Head of caudate nucleus (tissue), 42 donors: ENCODE measurements at regions not wholly inside any gene's neighbourhood (a gene's known extent, or its start where the extent isn't known, plus 50 kb on each side); places are given as distances from the start of the nearest gene placed in this dataset.

ENCODE experiments used
- DNase-seq, 42 donors: peaks; one replicate each; pipeline versions ENCODE4 v3.0.0 to v3.0.0-alpha.2; 2020 to 2021; ENCODE audit warnings: mixed read lengths in 7 of 42
- intact Hi-C: fragments of 100-400 bp; cut with DNase I; formaldehyde crosslinking; loops from one replicate; pipeline ENCODE4 v1.15.0; 2022

- DNase-seq, result peak in 3 of 42 donors; percentile 23 to 34 (median 23)
- intact Hi-C loops, result no loop called here
Observed at GRCh38 chr5:1685066-1685465, 114.6 kb downstream of the MRPL36 start.

- peak in 3 of 42 donors; percentile 7 to 28 (median 25) for DNase-seq
- intact Hi-C loops, result no loop called here
Observed at GRCh38 chr5:1681955-1682354, 117.7 kb downstream of the MRPL36 start.

- intact Hi-C loops, result no loop called here
- DNase-seq, result peak in 5 of 42 donors; percentile 7 to 37 (median 20)
Observed at GRCh38 chr5:1673042-1673677, 126.5 kb downstream of the MRPL36 start.

- DNase-seq, result peak in 3 of 42 donors; percentile 30 to 40 (median 34)
- intact Hi-C loops, result no loop called here
Observed at GRCh38 chr5:1672396-1672795, 127.2 kb downstream of the MRPL36 start.

GRCh38 chr5:1671351-1671750 is 128.3 kb downstream of the MRPL36 start:
- peak in 3 of 42 donors; percentile 20 to 27 (median 25) for DNase-seq
- intact Hi-C loops, result no loop called here

- intact Hi-C loops, result no loop called here
- peak in 14 of 42 donors; percentile 8 to 70 (median 47) for DNase-seq
Observed at GRCh38 chr5:1670351-1670750, 129.3 kb downstream of the MRPL36 start.

- intact Hi-C loops, result no loop called here
- DNase-seq, result peak in 5 of 42 donors; percentile 5 to 29 (median 17)
Observed at GRCh38 chr5:1669276-1670155, 130.1 kb downstream of the MRPL36 start.

GRCh38 chr5:1668141-1668721 is 131.4 kb downstream of the MRPL36 start:
- intact Hi-C loops, result no loop called here

GRCh38 chr5:1667648-1668140 is 131.9 kb downstream of the MRPL36 start:
- peak in 10 of 42 donors; percentile 4 to 46 (median 32) for DNase-seq
- intact Hi-C loops, result no loop called here

More at GRCh38 chr5:1668141-1668721, 131.4 kb downstream of the MRPL36 start:
- DNase-seq, result peak; percentile 58 to 94 (median 82)

- DNase-seq, result peak in 41 of 42 donors; percentile 10 to 86 (median 70)
- intact Hi-C loops, result no loop called here
Observed at GRCh38 chr5:1666812-1667588, 132.6 kb downstream of the MRPL36 start.

- peak in 7 of 42 donors; percentile 6 to 31 (median 13) for DNase-seq
- intact Hi-C loops, result no loop called here
Observed at GRCh38 chr5:1666221-1666620, 133.4 kb downstream of the MRPL36 start.

GRCh38 chr5:1665803-1666202 is 133.8 kb downstream of the MRPL36 start:
- DNase-seq, result peak in 1 of 42 donors; percentile 6

GRCh38 chr5:1665231-1665630 is 134.4 kb downstream of the MRPL36 start:
- intact Hi-C loops, result no loop called here
- DNase-seq, result peak in 6 of 42 donors; percentile 8 to 37 (median 20)

More at GRCh38 chr5:1665803-1666202, 133.8 kb downstream of the MRPL36 start:
- intact Hi-C loops, result no loop called here

GRCh38 chr5:1663186-1663585 is 136.5 kb downstream of the MRPL36 start:
- intact Hi-C loops, result no loop called here
- peak in 7 of 42 donors; percentile 3 to 28 (median 11) for DNase-seq

- intact Hi-C loops, result no loop called here
- peak in 5 of 42 donors; percentile 4 to 31 (median 21) for DNase-seq
Observed at GRCh38 chr5:1662559-1663085, 137.0 kb downstream of the MRPL36 start.

- intact Hi-C loops, result no loop called here
- DNase-seq, result peak in 10 of 42 donors; percentile 0 to 41 (median 10)
Observed at GRCh38 chr5:1661831-1662558, 137.6 kb downstream of the MRPL36 start.

- DNase-seq, result peak in 5 of 42 donors; percentile 0 to 26 (median 8)
- intact Hi-C loops, result no loop called here
Observed at GRCh38 chr5:1661311-1661710, 137.6 kb upstream of the LPCAT1 start.

GRCh38 chr5:1660511-1660910 is 136.8 kb upstream of the LPCAT1 start:
- intact Hi-C loops, result no loop called here
- peak in 7 of 42 donors; percentile 0 to 27 (median 16) for DNase-seq
